ENCODE measurements at regions not wholly inside any gene's neighbourhood (a gene's known extent, or its start where the extent isn't known, plus 50 kb on each side); places are given as distances from the start of the nearest gene placed in this dataset.

DNA sequence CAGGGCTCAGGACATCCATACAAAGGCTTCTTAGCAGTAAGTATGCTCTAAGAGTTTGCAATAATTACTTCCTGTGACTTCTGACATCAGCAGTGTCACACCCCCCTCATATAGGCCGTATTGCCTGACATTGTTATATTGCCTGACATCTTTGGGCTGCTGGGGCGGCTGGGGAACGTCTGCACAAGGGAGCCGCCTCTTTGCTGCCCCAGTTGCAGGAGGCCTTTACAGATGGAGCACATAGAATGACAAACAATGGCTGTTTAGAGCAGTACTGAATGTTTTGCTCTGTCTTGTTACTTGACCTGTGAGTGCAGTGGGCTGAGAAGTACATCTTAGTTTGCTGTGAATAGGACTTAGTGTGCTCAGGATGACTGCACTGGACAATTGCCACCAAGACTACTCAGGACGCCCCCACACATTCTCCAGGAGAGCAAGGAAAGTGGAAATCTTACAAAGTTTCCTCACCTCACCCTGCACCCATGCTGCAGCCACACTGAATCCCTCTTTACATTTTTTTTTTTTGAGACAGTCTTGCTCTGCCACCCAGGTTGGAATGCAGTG, 65.4 kb upstream of the SPOCK1 start:
- H3K36me3 ChIP-seq (ENCODE audit: low read depth) = no peaks in the 10 kb centered on the region
- H3K27ac ChIP-seq = peak overlapping the region; percentile 88
- H3K4me1 ChIP-seq (ENCODE audit: insufficient read depth) = peaks cover 73% of the 10 kb centered on the region
- no peak overlapping the region for H2AFZ ChIP-seq
- H3F3A ChIP-seq (ENCODE audit: insufficient read depth) = peaks cover 67% of the 10 kb centered on the region
- in situ Hi-C loops (cut with MboI) = no loop called here
- DNase-seq = peak; percentile 91
- peak overlapping the region; percentile 80 for H3K4me2 ChIP-seq (ENCODE audit: unreplicated experiment)
- no peaks in the 10 kb centered on the region for H3K9me3 ChIP-seq (ENCODE audit: low read depth)
- no peaks in the 10 kb centered on the region for H3K9me2 ChIP-seq (ENCODE audit: insufficient read depth)
- peak overlapping the region; percentile 62 for H3K9ac ChIP-seq
- peak overlapping the region; percentile 45 for H3K4me3 ChIP-seq
- TF ChIP-seq EZH2phosphoT487 (IDR thresholded peaks at IDR 0.05; ENCODE audit: insufficient read depth, low read depth) = no peak
- TF ChIP-seq EZH2 (IDR thresholded peaks at IDR 0.05; ENCODE audit: insufficient read depth, poor library complexity, severe bottlenecking) = no peak
- no peaks in the 10 kb centered on the region for H3K27me3 ChIP-seq (replicated peaks; ENCODE audit: insufficient read depth)
- WGBS, 2 experiments (ENCODE audit: low coverage in 1 of 2, low lambda C conversion rate in 2 of 2, missing lambda C conversion rate in 2 of 2) = 16 to 27% methylated on average over 5 of the region's 5 CpGs
- no peaks in the 10 kb centered on the region for H4K20me1 ChIP-seq (ENCODE audit: insufficient read depth)
- no peaks in the 10 kb centered on the region for H3K79me2 ChIP-seq (ENCODE audit: insufficient read depth)

DNA sequence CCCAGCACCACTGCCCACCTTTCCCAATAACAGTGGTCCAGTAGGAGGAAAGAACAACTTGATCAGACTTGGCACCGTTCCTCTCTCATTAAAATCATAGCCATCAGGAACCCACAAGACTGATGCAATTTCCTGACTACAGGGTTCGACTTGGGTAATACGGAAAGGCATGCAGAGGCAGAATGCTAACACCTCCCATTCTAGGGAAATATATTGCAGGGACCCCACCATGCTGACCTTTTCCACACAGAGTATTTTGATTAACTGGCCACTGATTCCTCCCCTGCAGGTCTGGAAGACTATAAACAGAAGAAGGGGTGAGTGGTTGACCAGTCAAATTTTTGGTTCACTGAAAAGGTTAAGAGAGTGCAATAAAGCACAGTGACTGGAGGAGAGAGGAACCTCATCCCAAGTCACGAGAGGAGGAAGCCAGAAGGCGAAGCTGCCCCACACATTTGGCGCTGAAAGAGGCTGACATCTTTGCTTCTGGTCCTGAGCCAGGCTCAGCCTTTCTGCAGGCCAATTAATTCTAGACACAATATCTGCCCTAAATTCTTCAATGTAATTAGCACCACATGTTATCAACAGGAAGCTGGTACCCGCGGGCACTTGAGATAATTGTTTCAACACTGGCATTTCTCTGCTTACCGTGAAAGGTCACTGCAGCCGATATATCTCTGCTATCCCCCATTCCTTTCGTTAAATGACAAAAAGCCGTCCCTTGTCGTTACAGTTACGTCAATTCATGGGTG, 64.7 kb upstream of the SPOCK1 start:
- Histone ChIP-seq H3K4me3 (peak overlapping the region; percentile 45), H3K9ac (peak overlapping the region; percentile 62), H3K9me2 (ENCODE audit: insufficient read depth) (no peaks in the 10 kb centered on the region), H4K20me1 (ENCODE audit: insufficient read depth) (no peaks in the 10 kb centered on the region), H3K27ac (peak overlapping the region; percentile 88), H3K36me3 (ENCODE audit: low read depth) (no peaks in the 10 kb centered on the region), H2AFZ (no peak overlapping the region), H3K4me1 (ENCODE audit: insufficient read depth) (peaks cover 73% of the 10 kb centered on the region), H3K79me2 (ENCODE audit: insufficient read depth) (no peaks in the 10 kb centered on the region), H3K27me3 (replicated peaks; ENCODE audit: insufficient read depth) (no peaks in the 10 kb centered on the region), H3K9me3 (ENCODE audit: low read depth) (no peaks in the 10 kb centered on the region), H3F3A (ENCODE audit: insufficient read depth) (peaks cover 67% of the 10 kb centered on the region), H3K4me2 (ENCODE audit: unreplicated experiment) (peak overlapping the region; percentile 80)
- in situ Hi-C loops (cut with MboI) = no loop called here
- peak; percentile 93 for DNase-seq
- 3 to 8% methylated on average over 14 of the region's 14 CpGs for WGBS, 2 experiments (ENCODE audit: low coverage in 1 of 2, low lambda C conversion rate in 2 of 2, missing lambda C conversion rate in 2 of 2)
- TF ChIP-seq EZH2phosphoT487 (IDR thresholded peaks at IDR 0.05; ENCODE audit: insufficient read depth, low read depth) (peak; percentile 57; the same call in 1 of the 2 replicates), EZH2 (IDR thresholded peaks at IDR 0.05; ENCODE audit: insufficient read depth, poor library complexity, severe bottlenecking) (no peak)

DNA sequence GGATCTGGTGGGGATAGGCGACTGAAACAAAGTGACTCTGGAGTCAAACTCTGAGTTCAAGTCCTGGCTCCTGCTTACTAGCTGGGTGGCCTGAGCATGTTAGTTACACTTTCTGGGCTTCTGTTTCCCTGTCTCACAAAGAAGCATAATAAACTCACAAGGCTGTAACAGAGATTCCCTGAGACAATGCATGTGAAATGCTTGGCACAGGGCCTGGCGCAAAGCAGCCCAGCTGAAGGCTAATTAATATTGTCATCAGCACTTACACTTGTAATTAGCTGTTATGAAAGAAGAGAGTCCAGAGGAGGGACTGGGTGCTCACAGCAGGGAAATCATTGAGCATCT, 64.1 kb upstream of the SPOCK1 start:
- H3K4me2 ChIP-seq (ENCODE audit: unreplicated experiment) = peak overlapping the region; percentile 80
- no peaks in the 10 kb centered on the region for H3K9me3 ChIP-seq (ENCODE audit: low read depth)
- H3K27me3 ChIP-seq (replicated peaks; ENCODE audit: insufficient read depth) = no peaks in the 10 kb centered on the region
- no peak for DNase-seq
- peak overlapping the region; percentile 88 for H3K27ac ChIP-seq
- H4K20me1 ChIP-seq (ENCODE audit: insufficient read depth) = no peaks in the 10 kb centered on the region
- peaks cover 67% of the 10 kb centered on the region for H3F3A ChIP-seq (ENCODE audit: insufficient read depth)
- WGBS, 2 experiments (ENCODE audit: low coverage in 1 of 2, low lambda C conversion rate in 2 of 2, missing lambda C conversion rate in 2 of 2) = 29 to 32% methylated on average over 2 of the region's 2 CpGs
- no peaks in the 10 kb centered on the region for H3K36me3 ChIP-seq (ENCODE audit: low read depth)
- peaks cover 73% of the 10 kb centered on the region for H3K4me1 ChIP-seq (ENCODE audit: insufficient read depth)
- peak overlapping the region; percentile 45; the same call in 1 of the 2 replicates for H3K4me3 ChIP-seq
- TF ChIP-seq EZH2phosphoT487 (IDR thresholded peaks at IDR 0.05; ENCODE audit: insufficient read depth, low read depth) = no peak
- no peak for TF ChIP-seq EZH2 (IDR thresholded peaks at IDR 0.05; ENCODE audit: insufficient read depth, poor library complexity, severe bottlenecking)
- in situ Hi-C loops (cut with MboI) = no loop called here
- H3K79me2 ChIP-seq (ENCODE audit: insufficient read depth) = no peaks in the 10 kb centered on the region
- H3K9ac ChIP-seq = no peak overlapping the region; the same call in 1 of the 2 replicates
- no peaks in the 10 kb centered on the region for H3K9me2 ChIP-seq (ENCODE audit: insufficient read depth)
- no peak overlapping the region for H2AFZ ChIP-seq

DNA sequence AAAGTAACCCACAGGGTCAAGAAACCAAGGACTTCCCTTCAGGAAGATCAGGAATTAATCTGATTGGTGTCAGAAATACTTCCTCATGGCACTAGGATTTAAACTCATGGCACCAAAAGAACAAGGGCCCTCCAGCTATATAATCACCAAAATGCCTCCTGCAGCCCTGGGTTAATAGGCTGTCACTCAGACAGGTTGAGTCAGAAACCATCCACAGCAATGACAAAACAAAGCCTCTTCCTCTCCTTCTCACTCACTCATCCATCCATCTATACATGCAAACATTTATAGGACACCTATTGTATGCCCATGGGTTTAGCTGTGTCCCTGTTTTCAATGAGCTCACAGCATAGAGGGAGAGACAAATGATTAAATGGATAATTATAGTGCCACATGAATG, 62.5 kb upstream of the SPOCK1 start:
- Histone ChIP-seq H3K9me2 (ENCODE audit: insufficient read depth) (no peaks in the 10 kb centered on the region), H3K4me2 (ENCODE audit: unreplicated experiment) (no peak overlapping the region), H3K4me3 (no peak overlapping the region), H3K79me2 (ENCODE audit: insufficient read depth) (no peaks in the 10 kb centered on the region), H3K9ac (no peak overlapping the region), H3K27me3 (replicated peaks; ENCODE audit: insufficient read depth) (no peaks in the 10 kb centered on the region), H3K27ac (no peak overlapping the region), H4K20me1 (ENCODE audit: insufficient read depth) (no peaks in the 10 kb centered on the region), H3K9me3 (ENCODE audit: low read depth) (no peaks in the 10 kb centered on the region), H3K36me3 (ENCODE audit: low read depth) (no peaks in the 10 kb centered on the region), H3F3A (ENCODE audit: insufficient read depth) (peaks cover 58% of the 10 kb centered on the region), H2AFZ (no peak overlapping the region), H3K4me1 (ENCODE audit: insufficient read depth) (peaks cover 66% of the 10 kb centered on the region)
- in situ Hi-C loops (cut with MboI) = no loop called here
- TF ChIP-seq EZH2 (IDR thresholded peaks at IDR 0.05; ENCODE audit: insufficient read depth, poor library complexity, severe bottlenecking) (no peak), EZH2phosphoT487 (IDR thresholded peaks at IDR 0.05; ENCODE audit: insufficient read depth, low read depth) (no peak)
- peak; percentile 50 for DNase-seq
